H4 (cell line): ENCODE measurements at regions not wholly inside any gene's neighbourhood (a gene's known extent, or its start where the extent isn't known, plus 50 kb on each side); places are given as distances from the start of the nearest gene placed in this dataset.
A peak's percentile ranks its signal among the peaks of the same experiment; 100 is the strongest.

ENCODE experiments used
- DNase-seq: peaks from one replicate; pipeline ENCODE4 v3.0.0-alpha.2; 2015; ENCODE audit warnings: low spot score

- DNase-seq: no peak
Observed at GRCh38 chr1:231108516-231109302, 53.1 kb upstream of the TRIM67 start.

- DNase-seq: no peak
Observed at GRCh38 chr1:231107600-231108326, 54.1 kb upstream of the TRIM67 start.

- DNase-seq: no peak
Observed at GRCh38 chr1:231107151-231107550, 54.7 kb upstream of the TRIM67 start.

- peak; percentile 78 for DNase-seq
Observed at GRCh38 chr1:231106347-231106746, 55.5 kb upstream of the TRIM67 start.

- no peak for DNase-seq
Observed at GRCh38 chr1:231104917-231105316, 56.9 kb upstream of the TRIM67 start.

GRCh38 chr1:231103961-231104360 lies 57.9 kb upstream of the TRIM67 start:
- no peak for DNase-seq

- no peak for DNase-seq
Observed at GRCh38 chr1:231099996-231100767, 60.1 kb upstream of the FAM89A start.

- no peak for DNase-seq
Observed at GRCh38 chr1:231099311-231099710, 59.3 kb upstream of the FAM89A start.

- DNase-seq: no peak
Observed at GRCh38 chr1:231095595-231095994, 55.5 kb upstream of the FAM89A start.

GRCh38 chr1:231094421-231094820 lies 54.4 kb upstream of the FAM89A start:
- no peak for DNase-seq

GRCh38 chr1:231093156-231093922 lies 53.3 kb upstream of the FAM89A start:
- DNase-seq: no peak

- no peak for DNase-seq
Observed at GRCh38 chr1:231092380-231092779, 52.3 kb upstream of the FAM89A start.

GRCh38 chr1:231091831-231092301 lies 51.8 kb upstream of the FAM89A start:
- DNase-seq: peak; percentile 58

GRCh38 chr1:231091415-231091814 lies 51.4 kb upstream of the FAM89A start:
- DNase-seq: no peak
